ENCODE measurements at regions not wholly inside any gene's neighbourhood (a gene's known extent, or its start where the extent isn't known, plus 50 kb on each side); places are given as distances from the start of the nearest gene placed in this dataset.

- Histone ChIP-seq H3K27ac (replicated peaks) (no peak overlapping the region), H3K4me3 (replicated peaks; ENCODE audit: insufficient read depth, low read length) (no peak overlapping the region), H3K27me3 (ENCODE audit: insufficient read depth, poor library complexity, severe bottlenecking) (peaks cover 2% of the 10 kb centered on the region)
- no peak for DNase-seq (ENCODE audit: low read depth in 1 of 2, low spot score in 1 of 2)
- no peak for TF ChIP-seq POLR2AphosphoS5 (IDR thresholded peaks at IDR 0.05; ENCODE audit: low read depth)
- TF ChIP-seq REST (IDR thresholded peaks at IDR 0.05; ENCODE audit: insufficient replicate concordance, low read depth): no peak
- no peak for TF ChIP-seq SPI1 (IDR thresholded peaks at IDR 0.05; ENCODE audit: borderline replicate concordance, low read depth)
- no peak for TF ChIP-seq CTCF (IDR thresholded peaks at IDR 0.05; ENCODE audit: insufficient read depth, low read length)
- no peak for TF ChIP-seq GABPA (IDR thresholded peaks at IDR 0.05; ENCODE audit: low read depth)
Observed at GRCh38 chr5:174386306-174386705, 338.1 kb upstream of the MSX2 start.

- Histone ChIP-seq H3K27ac (replicated peaks) (no peak overlapping the region), H3K4me3 (replicated peaks; ENCODE audit: insufficient read depth, low read length) (no peak overlapping the region), H3K27me3 (ENCODE audit: insufficient read depth, poor library complexity, severe bottlenecking) (peaks cover 2% of the 10 kb centered on the region)
- TF ChIP-seq GABPA (IDR thresholded peaks at IDR 0.05; ENCODE audit: low read depth) (no peak), POLR2AphosphoS5 (IDR thresholded peaks at IDR 0.05; ENCODE audit: low read depth) (no peak), REST (IDR thresholded peaks at IDR 0.05; ENCODE audit: insufficient replicate concordance, low read depth) (no peak), CTCF (IDR thresholded peaks at IDR 0.05; ENCODE audit: insufficient read depth, low read length) (no peak), SPI1 (IDR thresholded peaks at IDR 0.05; ENCODE audit: borderline replicate concordance, low read depth) (no peak)
- no peak for DNase-seq (ENCODE audit: low read depth in 1 of 2, low spot score in 1 of 2)
Observed at GRCh38 chr5:174386846-174387245, 337.5 kb upstream of the MSX2 start.

GRCh38 chr5:174387448-174387847, 336.9 kb upstream of the MSX2 start:
- DNase-seq (ENCODE audit: low read depth in 1 of 2, low spot score in 1 of 2): no peak
- TF ChIP-seq POLR2AphosphoS5 (IDR thresholded peaks at IDR 0.05; ENCODE audit: low read depth): no peak
- no peak for TF ChIP-seq SPI1 (IDR thresholded peaks at IDR 0.05; ENCODE audit: borderline replicate concordance, low read depth)
- TF ChIP-seq REST (IDR thresholded peaks at IDR 0.05; ENCODE audit: insufficient replicate concordance, low read depth): no peak
- Histone ChIP-seq H3K27ac (replicated peaks) (no peak overlapping the region), H3K27me3 (ENCODE audit: insufficient read depth, poor library complexity, severe bottlenecking) (peaks cover 2% of the 10 kb centered on the region), H3K4me3 (replicated peaks; ENCODE audit: insufficient read depth, low read length) (no peak overlapping the region)

GRCh38 chr5:174392892-174393291, 331.5 kb upstream of the MSX2 start:
- Histone ChIP-seq H3K4me3 (replicated peaks; ENCODE audit: insufficient read depth, low read length) (no peak overlapping the region), H3K27ac (replicated peaks) (no peak overlapping the region), H3K27me3 (ENCODE audit: insufficient read depth, poor library complexity, severe bottlenecking) (no peaks in the 10 kb centered on the region)
- DNase-seq (ENCODE audit: low read depth in 1 of 2, low spot score in 1 of 2): no peak
- no peak for TF ChIP-seq CTCF (IDR thresholded peaks at IDR 0.05; ENCODE audit: insufficient read depth, low read length)
- no peak for TF ChIP-seq SPI1 (IDR thresholded peaks at IDR 0.05; ENCODE audit: borderline replicate concordance, low read depth)
- no peak for TF ChIP-seq REST (IDR thresholded peaks at IDR 0.05; ENCODE audit: insufficient replicate concordance, low read depth)
- TF ChIP-seq GABPA (IDR thresholded peaks at IDR 0.05; ENCODE audit: low read depth): no peak
- no peak for TF ChIP-seq POLR2AphosphoS5 (IDR thresholded peaks at IDR 0.05; ENCODE audit: low read depth)
